PC-9 (cell line): ENCODE measurements at regions not wholly inside any gene's neighbourhood (a gene's known extent, or its start where the extent isn't known, plus 50 kb on each side); places are given as distances from the start of the nearest gene placed in this dataset.

Source experiments
- BruUV-seq: library from RNA; stranded (reverse); fragments of 400-500 nt; replicated peaks from 2 replicates; lab custom pipeline; 2021; lab: Mats Ljungman, UMichigan
- CTCF ChIA-PET: fragments of 300-600 bp; sonication (Branson Sonifier 250); formaldehyde crosslinking; loops from one replicate; lab custom pipeline; 2022; ENCODE audit warnings: antibody characterized with exemption; lab: Charles Lee
- POLR2A ChIA-PET: fragments of 300-600 bp; sonication (Branson Sonifier 250); formaldehyde crosslinking; loops from one replicate; lab custom pipeline; 2022; ENCODE audit warnings: antibody characterized with exemption; ENCODE audit not compliant: unreplicated experiment; lab: Charles Lee
- DNase-seq, 2 experiments: peaks; one replicate each; pipeline versions ENCODE4 v3.0.0 to v3.0.0-alpha.2; 2015 to 2022; ENCODE audit warnings: mixed read lengths in 1 of 2
- H2AFZ ChIP-seq: fragments of 200-600 bp; sonication (generic); 2 replicates; pipeline ENCODE4 v1.8.1; 2017; ENCODE audit warnings: antibody characterized with exemption
- H3F3A ChIP-seq: fragments of 200-600 bp; sonication (generic); 2 replicates; pipeline ENCODE4 v1.8.1; 2017; ENCODE audit warnings: antibody characterized with exemption, mild to moderate bottlenecking, low read depth; ENCODE audit not compliant: insufficient read depth
- H3K27ac ChIP-seq: fragments of 200-600 bp; sonication (generic); 2 replicates; pipeline ENCODE4 v1.6.1; 2016; ENCODE audit warnings: mixed run types
- H3K27me3 ChIP-seq: fragments of 200-600 bp; sonication (generic); 2 replicates; pipeline ENCODE4 v1.6.1; 2016; ENCODE audit warnings: low read depth, mixed run types; ENCODE audit not compliant: insufficient read depth
- H3K36me3 ChIP-seq: fragments of 200-600 bp; sonication (generic); 2 replicates; pipeline ENCODE4 v1.6.1; 2016; ENCODE audit warnings: low read depth, mixed run types
- H3K4me1 ChIP-seq: fragments of 200-600 bp; sonication (generic); replicated peaks from 2 replicates; pipeline ENCODE4 v1.6.1; 2016; ENCODE audit warnings: mixed run types; ENCODE audit not compliant: insufficient read depth
- H3K4me2 ChIP-seq: fragments of 200-600 bp; sonication (generic); 2 replicates; pipeline ENCODE4 v1.6.1; 2017; ENCODE audit warnings: mixed run types
- H3K4me3 ChIP-seq: fragments of 200-600 bp; sonication (generic); 2 replicates; pipeline ENCODE4 v1.6.1; 2016; ENCODE audit warnings: mixed run types
- H3K79me2 ChIP-seq: fragments of 200-600 bp; sonication (generic); 2 replicates; pipeline ENCODE4 v1.6.1; 2017; ENCODE audit warnings: low read depth, mixed run types
- H3K9me2 ChIP-seq: fragments of 200-600 bp; sonication (generic); 2 replicates; pipeline ENCODE4 v1.8.1; 2017; ENCODE audit warnings: mild to moderate bottlenecking; ENCODE audit not compliant: insufficient read depth
- H3K9me3 ChIP-seq: fragments of 200-600 bp; sonication (generic); 2 replicates; pipeline ENCODE4 v1.8.1; 2016; ENCODE audit warnings: low read depth; ENCODE audit not compliant: insufficient read depth
- H4K20me1 ChIP-seq: fragments of 200-600 bp; sonication (generic); 2 replicates; pipeline ENCODE4 v1.8.1; 2017; ENCODE audit not compliant: insufficient read depth
- CTCF ChIP-seq: fragments of 200-600 bp; sonication (generic); conservative IDR thresholded peaks from 2 replicates; pipeline ENCODE4 v1.6.1; 2017; ENCODE audit warnings: mixed run types, antibody characterized with exemption, mild to moderate bottlenecking, moderate library complexity
- EZH2 ChIP-seq: fragments of 200-600 bp; sonication (generic); IDR thresholded peaks from 2 replicates; pipeline ENCODE4 v1.8.0; 2017; ENCODE audit warnings: antibody characterized with exemption, low read depth
- intact Hi-C: fragments of 100-400 bp; cut with micrococcal nuclease; formaldehyde crosslinking; loops from one replicate; pipeline ENCODE4 v1.10.0; 2022; ENCODE audit not compliant: unreplicated experiment

GRCh38 chr16:86996081-86996480 is 321.1 kb downstream of the C16orf95 start:
- H3F3A ChIP-seq = no peaks in the 10 kb centered on the region
- intact Hi-C loops = no loop called here
- H3K9me3 ChIP-seq = no peaks in the 10 kb centered on the region
- no peak overlapping the region for H2AFZ ChIP-seq
- no peaks in the 10 kb centered on the region for H3K36me3 ChIP-seq
- no peaks in the 10 kb centered on the region for H3K79me2 ChIP-seq
- ChIA-PET POLR2A (no interaction called here), CTCF (no interaction called here)
- no peaks in the 10 kb centered on the region for H3K9me2 ChIP-seq
- no peak for DNase-seq
- no peak overlapping the region for H3K27ac ChIP-seq
- no peak for TF ChIP-seq CTCF
- TF ChIP-seq EZH2 = no peak
- H3K4me2 ChIP-seq = no peak overlapping the region
- no peaks in the 10 kb centered on the region for H3K4me1 ChIP-seq
- H3K4me3 ChIP-seq = no peak overlapping the region
- no peaks in the 10 kb centered on the region for H4K20me1 ChIP-seq
- BruUV-seq = no TSS peak
- H3K27me3 ChIP-seq = peaks cover 94% of the 10 kb centered on the region

GRCh38 chr16:86997058-86997457 is 320.1 kb downstream of the C16orf95 start:
- Histone ChIP-seq H3K36me3 (no peaks in the 10 kb centered on the region), H4K20me1 (no peaks in the 10 kb centered on the region), H3K9me2 (no peaks in the 10 kb centered on the region), H3K4me3 (no peak overlapping the region), H3K79me2 (no peaks in the 10 kb centered on the region), H3K27me3 (peaks cover 88% of the 10 kb centered on the region), H3K4me1 (no peaks in the 10 kb centered on the region), H3F3A (no peaks in the 10 kb centered on the region), H3K9me3 (0 out of 2 replicates have a peak, but pooled peaks cover 3% of the 10 kb centered on the region), H2AFZ (no peak overlapping the region), H3K27ac (no peak overlapping the region), H3K4me2 (no peak overlapping the region)
- no TSS peak for BruUV-seq
- ChIA-PET POLR2A (no interaction called here), CTCF (no interaction called here)
- intact Hi-C loops = no loop called here
- no peak for TF ChIP-seq CTCF
- TF ChIP-seq EZH2 = no peak
- no peak for DNase-seq

- intact Hi-C loops = no loop called here
- no peak overlapping the region for H3K4me2 ChIP-seq
- H2AFZ ChIP-seq = no peak overlapping the region
- no peak overlapping the region for H3K4me3 ChIP-seq
- no peak overlapping the region for H3K27ac ChIP-seq
- no peaks in the 10 kb centered on the region for H3K9me2 ChIP-seq
- DNase-seq = no peak
- H3K27me3 ChIP-seq = peaks cover 83% of the 10 kb centered on the region
- H3K79me2 ChIP-seq = no peaks in the 10 kb centered on the region
- H3K36me3 ChIP-seq = no peaks in the 10 kb centered on the region
- no peaks in the 10 kb centered on the region for H3F3A ChIP-seq
- BruUV-seq = no TSS peak
- 0 out of 2 replicates have a peak, but pooled peaks cover 3% of the 10 kb centered on the region for H3K9me3 ChIP-seq
- no peaks in the 10 kb centered on the region for H3K4me1 ChIP-seq
- ChIA-PET CTCF (no interaction called here), POLR2A (no interaction called here)
- TF ChIP-seq EZH2 (no peak), CTCF (no peak)
- no peaks in the 10 kb centered on the region for H4K20me1 ChIP-seq
Observed at GRCh38 chr16:86998196-86999001, 318.8 kb downstream of the C16orf95 start.
